Daoy (cell line): ENCODE measurements at regions not wholly inside any gene's neighbourhood (a gene's known extent, or its start where the extent isn't known, plus 50 kb on each side); places are given as distances from the start of the nearest gene placed in this dataset.
"Not testable (repeated sequence)": the region's sequence is repeated elsewhere in the genome, so short reads cannot be mapped to it uniquely, and the experiment has no call there.

Experiments
- DNase-seq: peaks from one replicate; pipeline ENCODE4 v3.0.0-alpha.2; 2015; ENCODE audit warnings: low read depth

- not testable (repeated sequence) for DNase-seq
These were observed 219.6 kb downstream of the BAMBI start for GRCh38 chr10:28896791-28897409.

DNA sequence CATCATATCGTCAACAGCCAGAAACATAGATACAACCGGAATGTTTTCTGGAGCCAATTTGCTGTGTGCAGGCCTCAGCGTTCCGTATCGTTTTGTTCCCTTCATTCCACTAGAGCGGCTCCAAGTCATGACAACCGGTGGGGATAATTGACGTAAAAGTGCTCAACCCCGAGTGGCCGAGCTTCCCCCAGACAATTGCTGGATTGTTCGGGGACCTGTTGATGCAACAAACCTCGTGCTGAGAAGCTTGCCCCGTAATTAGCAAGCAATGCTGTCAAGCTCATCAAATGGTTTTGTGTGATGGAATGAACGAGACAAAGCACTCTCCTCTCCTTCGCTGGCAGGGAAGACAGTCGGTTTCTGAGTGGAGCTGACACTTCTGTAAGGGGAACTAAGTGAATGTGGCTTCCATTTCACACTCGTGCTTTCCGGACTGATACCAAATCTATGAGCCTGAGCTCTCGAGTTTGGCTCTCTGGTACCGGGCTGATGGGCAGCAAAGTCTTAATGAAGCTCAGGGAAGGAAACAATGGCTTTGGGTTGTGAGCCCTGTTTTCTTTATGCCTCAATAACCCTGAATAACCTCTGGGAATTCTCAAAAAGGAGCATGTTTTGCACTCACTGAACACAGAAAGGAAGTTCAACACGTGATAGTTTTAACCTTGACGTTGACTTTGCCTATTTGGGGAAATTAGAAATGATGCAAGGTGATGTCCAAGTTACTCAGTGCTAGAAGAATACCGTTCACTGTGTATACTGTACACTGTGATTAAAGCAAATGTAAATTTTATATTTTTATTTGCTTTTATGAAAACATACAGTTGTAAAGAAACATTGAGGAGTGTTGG lies 220.5 kb downstream of the BAMBI start:
- no peak for DNase-seq

DNA sequence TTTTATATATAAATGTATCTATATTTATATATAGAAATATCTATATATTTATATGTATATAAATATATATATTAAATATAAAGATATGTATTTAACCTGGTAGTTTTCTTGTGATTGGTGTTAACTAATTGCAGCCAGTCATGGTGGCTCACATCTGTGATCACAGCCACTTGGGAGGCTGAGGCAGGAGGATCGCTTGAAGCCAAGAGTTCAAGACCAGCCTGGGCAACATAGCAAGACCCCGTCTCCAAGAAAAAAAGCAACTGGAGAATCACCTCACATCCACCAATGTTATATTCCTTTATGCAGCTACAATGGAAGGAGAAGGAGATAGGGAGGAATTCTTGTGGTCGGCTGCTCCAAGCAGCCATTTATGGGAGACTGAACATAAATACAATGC lies 224.9 kb downstream of the BAMBI start:
- DNase-seq = no peak

- DNase-seq = no peak
These were observed 225.7 kb downstream of the BAMBI start for GRCh38 chr10:28903063-28903462.

DNA sequence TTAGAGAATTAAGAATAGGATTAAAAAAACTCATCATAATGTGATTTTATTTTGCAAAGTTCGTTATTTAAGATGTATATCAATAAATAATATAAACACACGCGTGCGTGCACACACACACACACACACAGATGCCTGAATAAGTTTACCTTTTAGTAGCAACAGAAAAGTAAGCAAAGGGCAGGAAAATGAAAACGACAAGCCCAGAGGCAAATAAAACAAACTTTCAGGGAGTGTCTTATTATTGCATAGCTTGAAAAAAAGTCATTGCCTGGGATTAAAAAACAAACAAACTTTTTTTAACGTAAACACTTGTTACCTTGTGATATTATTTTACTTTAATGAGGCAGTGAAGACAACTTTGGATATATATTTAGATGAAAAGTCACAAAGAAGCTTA lies 226.4 kb downstream of the BAMBI start:
- no peak for DNase-seq

DNA sequence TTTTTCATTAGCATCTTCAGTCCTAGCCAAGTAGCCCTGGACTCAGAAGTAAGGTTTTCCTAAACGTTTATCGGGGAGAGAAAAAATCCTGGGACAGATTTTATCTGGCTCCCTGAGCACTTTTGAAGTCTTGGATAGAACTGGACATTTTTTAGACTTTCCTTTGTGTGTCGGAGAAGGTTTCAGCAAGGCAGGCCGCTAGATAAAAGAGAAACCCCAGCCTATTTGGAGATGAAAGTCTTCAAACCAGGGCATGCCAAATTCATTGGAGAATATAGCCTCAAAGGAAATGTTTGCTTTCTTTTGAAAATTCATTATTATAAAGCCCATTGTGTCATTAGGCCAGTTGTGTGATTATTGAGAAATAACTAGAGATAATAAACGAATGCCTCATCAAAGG lies 228.1 kb downstream of the BAMBI start:
- no peak for DNase-seq

DNA sequence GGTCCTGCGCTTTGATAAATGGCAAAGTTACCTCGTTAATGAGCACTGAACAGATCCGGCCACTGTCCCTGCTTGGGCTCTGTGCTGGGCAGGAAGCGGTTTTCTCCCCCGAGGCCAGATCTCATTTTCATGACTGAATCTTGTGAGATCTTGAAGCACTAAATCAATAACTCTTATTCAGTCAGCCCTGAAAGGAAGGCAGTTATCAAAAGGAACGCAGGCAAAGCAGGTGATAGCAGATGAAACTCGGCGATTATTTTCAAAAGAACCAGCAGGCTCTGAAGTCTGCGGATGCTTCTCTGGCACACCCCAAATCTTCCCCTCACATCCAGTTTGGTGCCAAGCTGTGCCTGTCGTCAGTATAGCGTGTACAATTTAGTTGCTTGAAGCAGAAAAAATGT lies 228.7 kb downstream of the BAMBI start:
- no peak for DNase-seq

DNA sequence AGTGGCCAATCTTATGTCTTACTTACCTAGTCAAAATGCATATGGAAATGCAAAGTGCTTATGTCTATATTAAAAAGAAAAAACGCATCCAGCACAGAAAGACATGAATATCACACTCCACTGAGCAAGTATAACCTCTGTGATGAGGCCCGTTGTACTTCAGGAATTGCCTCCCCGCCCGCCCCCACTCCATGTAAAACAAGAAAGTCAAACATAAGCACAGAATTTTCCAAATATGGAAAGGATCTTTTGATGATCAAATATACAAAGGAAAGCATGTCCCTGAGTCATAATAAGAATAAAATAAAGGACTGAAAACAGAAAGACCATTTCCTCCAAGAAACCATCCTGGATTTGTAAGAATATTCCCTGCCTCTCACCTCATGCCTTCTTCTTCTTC lies 229.1 kb downstream of the BAMBI start:
- DNase-seq = no peak

GRCh38 chr10:28906934-28907333 lies 229.6 kb downstream of the BAMBI start:
- peak; percentile 41 for DNase-seq

GRCh38 chr10:28909875-28910274 lies 232.6 kb downstream of the BAMBI start:
- no peak for DNase-seq

DNA sequence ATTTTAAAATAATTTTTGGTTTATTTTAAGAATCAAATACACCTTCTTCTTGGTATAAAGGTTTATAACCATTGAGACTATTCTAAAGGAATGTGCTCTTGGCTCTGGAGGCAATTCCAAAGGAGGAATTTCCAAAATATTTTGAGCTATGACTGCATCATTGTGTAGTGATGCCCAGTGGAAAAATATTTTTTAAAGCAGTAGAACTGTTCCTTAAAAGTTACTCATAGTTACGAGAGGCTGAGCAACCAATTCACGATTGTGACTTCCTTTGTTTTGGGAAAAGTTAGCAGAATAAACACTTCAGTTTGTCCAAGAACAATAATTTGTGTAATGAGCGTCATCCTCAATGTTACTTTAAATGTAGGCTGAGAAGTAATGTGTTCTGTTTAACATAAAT lies 233.6 kb downstream of the BAMBI start:
- no peak for DNase-seq

GRCh38 chr10:28911511-28911910 lies 234.2 kb downstream of the BAMBI start:
- DNase-seq = not testable (repeated sequence)

- DNase-seq = no peak
These were observed 234.9 kb downstream of the BAMBI start for GRCh38 chr10:28912017-28912783.

GRCh38 chr10:28913436-28914237 lies 236.3 kb downstream of the BAMBI start:
- DNase-seq = peak; percentile 23

- no peak for DNase-seq
These were observed 237.4 kb downstream of the BAMBI start for GRCh38 chr10:28914701-28915100.

DNA sequence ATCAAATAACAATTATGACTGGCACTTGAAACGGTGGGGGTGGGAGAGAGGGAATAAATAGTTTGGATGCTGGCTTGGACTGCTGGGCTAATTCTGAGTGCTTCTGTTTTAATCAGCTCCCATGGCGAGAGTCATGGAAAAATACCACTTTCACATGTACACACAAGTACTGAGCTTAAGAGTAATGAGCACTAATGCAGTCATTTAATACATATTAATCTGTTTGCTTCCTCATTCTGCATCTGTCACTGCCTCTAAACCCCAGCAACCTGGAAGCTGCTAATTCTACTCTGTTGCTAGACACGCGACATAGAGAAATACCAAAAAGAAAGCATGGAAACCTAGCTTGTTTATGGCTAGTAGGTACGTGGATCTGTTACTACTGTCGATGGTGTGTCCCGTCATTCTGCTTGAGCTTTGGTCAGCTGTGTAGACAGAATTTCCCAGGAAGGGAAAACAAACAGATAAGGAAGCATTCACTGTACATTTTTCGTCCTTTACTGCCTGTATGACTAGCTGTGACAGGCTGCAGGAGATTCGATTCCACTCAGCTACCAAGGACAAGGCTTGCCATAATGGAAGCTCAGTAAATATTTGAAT lies 238.8 kb downstream of the BAMBI start:
- DNase-seq = no peak

GRCh38 chr10:28920091-28920490 lies 242.8 kb downstream of the BAMBI start:
- DNase-seq = no peak

DNA sequence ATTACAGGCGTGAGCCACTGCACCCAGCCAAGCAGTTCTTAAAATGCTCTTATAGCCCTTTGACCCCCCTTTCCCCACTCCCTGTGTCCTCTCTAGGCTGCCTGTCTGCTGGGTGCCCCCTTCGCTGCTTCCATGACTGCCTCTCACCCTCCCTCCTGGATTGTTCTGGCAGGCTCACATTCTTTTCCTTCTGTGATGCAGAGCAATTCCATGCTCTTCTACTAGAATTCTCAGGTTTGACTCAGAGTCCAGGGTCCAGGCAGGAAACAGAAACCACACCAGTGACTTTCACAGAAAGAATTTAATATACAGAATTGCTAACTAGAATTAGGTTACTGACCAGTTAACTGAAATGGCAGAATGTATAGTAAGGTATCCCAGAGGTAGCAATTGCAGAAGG lies 244.8 kb downstream of the BAMBI start:
- peak; percentile 13 for DNase-seq

DNA sequence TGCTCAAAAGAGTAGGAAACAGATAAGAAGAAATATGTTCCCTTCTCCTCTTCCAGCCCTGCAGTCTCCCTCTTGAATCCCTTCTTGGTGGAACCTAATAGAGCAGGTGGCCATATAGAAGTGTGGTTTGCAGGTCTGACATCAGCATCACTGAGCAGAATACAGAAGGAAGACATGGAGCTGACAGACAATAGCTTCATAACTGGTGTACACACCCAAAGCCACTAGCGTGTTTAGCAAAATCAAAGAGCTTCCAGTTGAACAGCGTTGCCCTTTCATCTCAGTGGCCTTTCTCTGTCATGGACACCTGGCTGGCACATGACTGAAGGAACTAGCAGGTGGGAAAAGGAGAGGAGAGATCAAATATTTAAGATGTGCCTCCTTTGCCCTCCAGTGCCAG lies 245.5 kb downstream of the BAMBI start:
- no peak for DNase-seq

GRCh38 chr10:28924717-28925116 lies 247.4 kb downstream of the BAMBI start:
- no peak for DNase-seq

- DNase-seq = no peak
These were observed 247.9 kb downstream of the BAMBI start for GRCh38 chr10:28925121-28925663.
